ENCODE measurements at regions not wholly inside any gene's neighbourhood (a gene's known extent, or its start where the extent isn't known, plus 50 kb on each side); places are given as distances from the start of the nearest gene placed in this dataset.

- no peak for TF ChIP-seq POLR2A (IDR thresholded peaks at IDR 0.05)
- TF ChIP-seq CTCF (IDR thresholded peaks at IDR 0.05) = no peak
These were observed 94.2 kb upstream of the FAT3 start for GRCh38 chr11:92130421-92130831.
